ENCODE measurements at regions not wholly inside any gene's neighbourhood (a gene's known extent, or its start where the extent isn't known, plus 50 kb on each side); places are given as distances from the start of the nearest gene placed in this dataset.

GRCh38 chr11:70522593-70523311, 124.4 kb downstream of the CTTN start:
- no peak for DNase-seq

- DNase-seq, result no peak
These were observed 125.2 kb downstream of the CTTN start for GRCh38 chr11:70523384-70524095.

GRCh38 chr11:70524096-70524922, 126.0 kb downstream of the CTTN start:
- no peak for DNase-seq

- no peak for DNase-seq
These were observed 126.7 kb downstream of the CTTN start for GRCh38 chr11:70525006-70525405.

GRCh38 chr11:70525466-70525865, 127.1 kb downstream of the CTTN start:
- DNase-seq, result no peak

- DNase-seq, result no peak
These were observed 128.1 kb downstream of the CTTN start for GRCh38 chr11:70526116-70527045.

GRCh38 chr11:70527046-70527395, 128.7 kb downstream of the CTTN start:
- no peak for DNase-seq

GRCh38 chr11:70527429-70528045, 129.2 kb downstream of the CTTN start:
- DNase-seq, result no peak

GRCh38 chr11:70528046-70528793, 129.9 kb downstream of the CTTN start:
- no peak for DNase-seq

GRCh38 chr11:70528794-70529580, 130.7 kb downstream of the CTTN start:
- DNase-seq, result no peak

GRCh38 chr11:70530010-70530409, 131.7 kb downstream of the CTTN start:
- DNase-seq, result no peak

- DNase-seq, result no peak
These were observed 132.4 kb downstream of the CTTN start for GRCh38 chr11:70530629-70531185.

- no peak for DNase-seq
These were observed 133.1 kb downstream of the CTTN start for GRCh38 chr11:70531281-70532065.

GRCh38 chr11:70532066-70532440, 133.7 kb downstream of the CTTN start:
- DNase-seq, result no peak

GRCh38 chr11:70532731-70533130, 134.4 kb downstream of the CTTN start:
- DNase-seq, result no peak

GRCh38 chr11:70535191-70535971, 137.1 kb downstream of the CTTN start:
- no peak for DNase-seq

GRCh38 chr11:70536051-70536877, 137.9 kb downstream of the CTTN start:
- DNase-seq, result no peak
